ENCODE measurements at regions not wholly inside any gene's neighbourhood (a gene's known extent, or its start where the extent isn't known, plus 50 kb on each side); places are given as distances from the start of the nearest gene placed in this dataset.

- TF ChIP-seq CEBPZ (IDR thresholded peaks at IDR 0.05; ENCODE audit: low read depth, low read length), result no peak
- no peak for TF ChIP-seq CBX3 (IDR thresholded peaks at IDR 0.05; ENCODE audit: borderline replicate concordance, low read depth)
- no peak for TF ChIP-seq SMC3 (IDR thresholded peaks at IDR 0.05; ENCODE audit: borderline replicate concordance, low read length)
- no peak for TF ChIP-seq ASH2L (IDR thresholded peaks at IDR 0.05; ENCODE audit: borderline replicate concordance, low read depth)
- TF ChIP-seq POU2F2 (IDR thresholded peaks at IDR 0.05; ENCODE audit: borderline replicate concordance, low read depth, low read length), result no peak
- TF ChIP-seq FOS (IDR thresholded peaks at IDR 0.05; ENCODE audit: borderline replicate concordance, extremely low read depth, insufficient read length), result no peak
- TF ChIP-seq BMI1 (IDR thresholded peaks at IDR 0.05; ENCODE audit: borderline replicate concordance), result no peak
- no peak for TF ChIP-seq BCLAF1 (IDR thresholded peaks at IDR 0.05)
- no peak for TF ChIP-seq MTA2 (IDR thresholded peaks at IDR 0.05; ENCODE audit: low read depth)
- no peak for TF ChIP-seq STAT3 (IDR thresholded peaks at IDR 0.05; ENCODE audit: low read depth, low read length)
- TF ChIP-seq KDM1A (IDR thresholded peaks at IDR 0.05; ENCODE audit: borderline replicate concordance), result no peak
- TF ChIP-seq SUZ12 (IDR thresholded peaks at IDR 0.05; ENCODE audit: unreplicated experiment), result no peak
- no peak for TF ChIP-seq BCL11A (IDR thresholded peaks at IDR 0.05; ENCODE audit: low read depth, low read length)
Observed at GRCh38 chr4:84260495-84260894, 238.6 kb downstream of the NKX6-1 start (continued).
